ENCODE measurements at regions not wholly inside any gene's neighbourhood (a gene's known extent, or its start where the extent isn't known, plus 50 kb on each side); places are given as distances from the start of the nearest gene placed in this dataset.

- DNase-seq, result no peak
Observed at GRCh38 chr4:125956276-125956675, 641.5 kb downstream of the FAT4 start.

- no peak for DNase-seq
Observed at GRCh38 chr4:125958519-125958918, 643.8 kb downstream of the FAT4 start.

GRCh38 chr4:125961626-125962025 lies 646.9 kb downstream of the FAT4 start:
- no peak for DNase-seq

- DNase-seq, result no peak
Observed at GRCh38 chr4:125975861-125976397, 661.2 kb downstream of the FAT4 start.

GRCh38 chr4:125979950-125980349 lies 665.2 kb downstream of the FAT4 start:
- DNase-seq, result no peak

- no peak for DNase-seq
Observed at GRCh38 chr4:125983168-125983567, 668.4 kb downstream of the FAT4 start.

- DNase-seq, result no peak
Observed at GRCh38 chr4:125985856-125986255, 671.1 kb downstream of the FAT4 start.

GRCh38 chr4:125986307-125986706 lies 671.6 kb downstream of the FAT4 start:
- DNase-seq, result no peak

GRCh38 chr4:125988464-125988863 lies 673.7 kb downstream of the FAT4 start:
- DNase-seq, result no peak

- DNase-seq, result no peak
Observed at GRCh38 chr4:125991398-125991797, 676.6 kb downstream of the FAT4 start.

- DNase-seq, result no peak
Observed at GRCh38 chr4:125992891-125993290, 678.1 kb downstream of the FAT4 start.

- DNase-seq, result no peak
Observed at GRCh38 chr4:125994024-125994423, 679.3 kb downstream of the FAT4 start.

- DNase-seq, result no peak
Observed at GRCh38 chr4:125994430-125994829, 679.7 kb downstream of the FAT4 start.

- no peak for DNase-seq
Observed at GRCh38 chr4:126004941-126005340, 690.2 kb downstream of the FAT4 start.

GRCh38 chr4:126007142-126007541 lies 692.4 kb downstream of the FAT4 start:
- DNase-seq, result no peak

- no peak for DNase-seq
Observed at GRCh38 chr4:126012691-126013290, 698.0 kb downstream of the FAT4 start.

GRCh38 chr4:126018274-126018673 lies 703.5 kb downstream of the FAT4 start:
- no peak for DNase-seq

GRCh38 chr4:126023896-126024295 lies 709.1 kb downstream of the FAT4 start:
- DNase-seq, result no peak

- DNase-seq, result no peak
Observed at GRCh38 chr4:126027601-126028000, 712.8 kb downstream of the FAT4 start.

GRCh38 chr4:126028876-126029275 lies 714.1 kb downstream of the FAT4 start:
- no peak for DNase-seq

GRCh38 chr4:126037231-126037630 lies 722.5 kb downstream of the FAT4 start:
- no peak for DNase-seq

GRCh38 chr4:126038502-126039144 lies 723.9 kb downstream of the FAT4 start:
- DNase-seq, result no peak

- DNase-seq, result no peak
Observed at GRCh38 chr4:126046081-126046614, 731.4 kb downstream of the FAT4 start.

GRCh38 chr4:126047114-126047513 lies 732.4 kb downstream of the FAT4 start:
- DNase-seq, result no peak

Measured in C1 segment of cervical spinal cord (tissue), 14 donors.